ENCODE measurements at regions not wholly inside any gene's neighbourhood (a gene's known extent, or its start where the extent isn't known, plus 50 kb on each side); places are given as distances from the start of the nearest gene placed in this dataset.

DNA sequence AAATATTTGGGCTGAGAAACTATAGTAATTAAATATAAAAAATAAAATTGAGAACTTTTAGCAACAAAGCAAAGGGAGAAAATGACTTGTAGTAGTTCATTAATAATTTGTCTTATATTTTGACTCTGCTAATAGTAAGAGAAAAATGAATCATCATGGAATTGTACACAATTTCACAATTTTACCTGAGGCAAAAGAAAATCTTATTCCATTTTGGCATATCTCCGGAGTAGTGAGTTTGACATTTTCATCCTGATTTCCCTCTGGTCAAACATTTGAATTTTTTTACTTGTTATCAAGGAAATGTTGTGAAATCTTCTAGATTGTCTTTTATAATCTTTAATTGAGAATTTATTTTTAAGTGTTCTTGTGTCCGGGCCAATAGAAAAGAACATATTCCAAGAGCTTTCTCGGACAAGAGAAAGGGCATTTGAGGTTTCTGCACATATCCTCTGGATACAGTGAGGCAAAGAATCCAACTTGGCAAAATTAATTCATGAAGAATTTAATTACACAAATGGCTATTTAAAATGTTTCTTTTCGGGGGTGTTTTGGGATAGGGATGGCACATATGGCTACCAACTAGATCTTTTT, 89.3 kb upstream of the IGSF10 start:
- TF ChIP-seq, protein P1, sequence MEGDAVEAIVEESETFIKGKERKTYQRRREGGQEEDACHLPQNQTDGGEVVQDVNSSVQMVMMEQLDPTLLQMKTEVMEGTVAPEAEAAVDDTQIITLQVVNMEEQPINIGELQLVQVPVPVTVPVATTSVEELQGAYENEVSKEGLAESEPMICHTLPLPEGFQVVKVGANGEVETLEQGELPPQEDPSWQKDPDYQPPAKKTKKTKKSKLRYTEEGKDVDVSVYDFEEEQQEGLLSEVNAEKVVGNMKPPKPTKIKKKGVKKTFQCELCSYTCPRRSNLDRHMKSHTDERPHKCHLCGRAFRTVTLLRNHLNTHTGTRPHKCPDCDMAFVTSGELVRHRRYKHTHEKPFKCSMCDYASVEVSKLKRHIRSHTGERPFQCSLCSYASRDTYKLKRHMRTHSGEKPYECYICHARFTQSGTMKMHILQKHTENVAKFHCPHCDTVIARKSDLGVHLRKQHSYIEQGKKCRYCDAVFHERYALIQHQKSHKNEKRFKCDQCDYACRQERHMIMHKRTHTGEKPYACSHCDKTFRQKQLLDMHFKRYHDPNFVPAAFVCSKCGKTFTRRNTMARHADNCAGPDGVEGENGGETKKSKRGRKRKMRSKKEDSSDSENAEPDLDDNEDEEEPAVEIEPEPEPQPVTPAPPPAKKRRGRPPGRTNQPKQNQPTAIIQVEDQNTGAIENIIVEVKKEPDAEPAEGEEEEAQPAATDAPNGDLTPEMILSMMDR (IDR thresholded peaks at IDR 0.05): no peak
- no peak for TF ChIP-seq EZH2 (IDR thresholded peaks at IDR 0.05; ENCODE audit: borderline replicate concordance, insufficient read depth, low read depth, low read length, poor library complexity, severe bottlenecking)
